NOMO-1 treated with DMSO at 0.1 percent for 48 hours (cell line): ENCODE measurements at regions not wholly inside any gene's neighbourhood (a gene's known extent, or its start where the extent isn't known, plus 50 kb on each side); places are given as distances from the start of the nearest gene placed in this dataset.

Experiments used
- DNase-seq: peaks from one replicate; lab custom pipeline; 2025; ENCODE audit not compliant: unreplicated experiment; lab: John Stamatoyannopoulos, UW

GRCh38 chr9:109830545-109830944, 50.5 kb downstream of the PALM2AKAP2 start:
- DNase-seq, result no peak

- DNase-seq, result no peak
Observed at GRCh38 chr9:109831998-109832658, 52.1 kb downstream of the PALM2AKAP2 start.

- no peak for DNase-seq
Observed at GRCh38 chr9:109834855-109835254, 54.9 kb downstream of the PALM2AKAP2 start.

- DNase-seq, result no peak
Observed at GRCh38 chr9:109843641-109844040, 63.6 kb downstream of the PALM2AKAP2 start.

- no peak for DNase-seq
Observed at GRCh38 chr9:109845226-109845625, 65.2 kb downstream of the PALM2AKAP2 start.

GRCh38 chr9:109846776-109847175, 66.8 kb downstream of the PALM2AKAP2 start:
- DNase-seq, result no peak

- no peak for DNase-seq
Observed at GRCh38 chr9:109852556-109852955, 72.6 kb downstream of the PALM2AKAP2 start.

- no peak for DNase-seq
Observed at GRCh38 chr9:109855540-109855939, 75.5 kb downstream of the PALM2AKAP2 start.

- no peak for DNase-seq
Observed at GRCh38 chr9:109856785-109857184, 76.8 kb downstream of the PALM2AKAP2 start.

GRCh38 chr9:109857336-109857735, 77.3 kb downstream of the PALM2AKAP2 start:
- no peak for DNase-seq

GRCh38 chr9:109859447-109859846, 79.4 kb downstream of the PALM2AKAP2 start:
- no peak for DNase-seq

GRCh38 chr9:109860521-109860920, 80.5 kb downstream of the PALM2AKAP2 start:
- no peak for DNase-seq

GRCh38 chr9:109861499-109861898, 81.5 kb downstream of the PALM2AKAP2 start:
- DNase-seq, result no peak

- no peak for DNase-seq
Observed at GRCh38 chr9:109861918-109862317, 81.9 kb downstream of the PALM2AKAP2 start.

GRCh38 chr9:109862452-109862851, 82.5 kb downstream of the PALM2AKAP2 start:
- DNase-seq, result no peak

- DNase-seq, result no peak
Observed at GRCh38 chr9:109863961-109864360, 84.0 kb downstream of the PALM2AKAP2 start.

GRCh38 chr9:109865521-109865920, 85.5 kb downstream of the PALM2AKAP2 start:
- DNase-seq, result no peak

- no peak for DNase-seq
Observed at GRCh38 chr9:109868207-109868606, 88.2 kb downstream of the PALM2AKAP2 start.

GRCh38 chr9:109868722-109869121, 88.7 kb downstream of the PALM2AKAP2 start:
- DNase-seq, result no peak

GRCh38 chr9:109870365-109870764, 90.4 kb downstream of the PALM2AKAP2 start:
- no peak for DNase-seq

GRCh38 chr9:109872901-109873300, 92.9 kb downstream of the PALM2AKAP2 start:
- no peak for DNase-seq

- DNase-seq, result no peak
Observed at GRCh38 chr9:109875495-109876129, 95.6 kb downstream of the PALM2AKAP2 start.
